ENCODE measurements at regions not wholly inside any gene's neighbourhood (a gene's known extent, or its start where the extent isn't known, plus 50 kb on each side); places are given as distances from the start of the nearest gene placed in this dataset.

DNA sequence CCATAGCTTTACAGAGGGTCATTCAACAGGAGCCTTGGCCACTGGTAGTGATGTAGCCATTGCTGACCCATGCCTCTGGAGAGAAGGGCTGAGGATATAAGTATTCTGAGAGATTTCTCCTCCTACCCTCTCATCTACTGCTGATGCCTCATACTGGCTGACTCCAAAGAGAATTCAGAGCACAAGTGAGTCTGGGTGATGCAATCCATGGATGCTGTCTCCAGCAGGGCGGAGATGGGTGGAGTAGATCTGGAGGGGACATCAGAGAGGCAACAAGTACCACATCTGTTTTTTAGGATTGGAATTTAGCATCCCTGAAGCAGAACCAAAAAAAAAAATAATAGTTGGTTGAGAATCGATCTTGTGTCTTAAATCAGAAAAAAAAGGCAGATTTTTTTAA, 705.7 kb upstream of the CELF2 start:
- no peak for FAIRE-seq
- Histone ChIP-seq H3K27ac (ENCODE audit: insufficient read depth, low read depth, low read length) (no peak overlapping the region), H3K9ac (replicated peaks; ENCODE audit: extremely low read depth, insufficient read depth, low read length) (no peak overlapping the region), H3K4me2 (ENCODE audit: insufficient read depth, low read length) (no peak overlapping the region), H3K27me3 (ENCODE audit: control insufficient read depth in 2 of 2, insufficient read depth in 2 of 2, low read length in 2 of 2) (no peaks in the 10 kb centered on the region), H3K79me2 (ENCODE audit: control insufficient read depth, insufficient read depth, low read length) (no peaks in the 10 kb centered on the region), H3K9me3 (replicated peaks; ENCODE audit: control insufficient read depth, insufficient read depth, low read length) (no peaks in the 10 kb centered on the region), H4K20me1 (replicated peaks; ENCODE audit: control insufficient read depth, extremely low read depth, insufficient read depth, low read length) (no peaks in the 10 kb centered on the region), H3K4me1 (ENCODE audit: control insufficient read depth, extremely low read depth, insufficient read depth, low read length) (no peaks in the 10 kb centered on the region), H3K4me3 (replicated peaks in 1 of 3; ENCODE audit: insufficient read depth in 1 of 3, low read depth in 1 of 3, low read length in 3 of 3) (no peak overlapping the region), H3K36me3 (ENCODE audit: control insufficient read depth in 2 of 2, extremely low read depth in 1 of 2, insufficient read depth in 2 of 2, low read length in 2 of 2) (no peaks in the 10 kb centered on the region), H2AFZ (ENCODE audit: low read depth, low read length) (no peak overlapping the region), H3K9me1 (replicated peaks; ENCODE audit: control insufficient read depth, extremely low read depth, insufficient read depth, low read length) (no peaks in the 10 kb centered on the region)
- intact Hi-C loops (cut with micrococcal nuclease) (no loop called here), dilution Hi-C loops (cut with MboI; ENCODE audit: extremely low pct_ligation_motif_present, low sequenced_read_pairs) (no loop called here)
- no peak for TF ChIP-seq EZH2 (IDR thresholded peaks at IDR 0.05; ENCODE audit: borderline replicate concordance, low read depth, low read length, severe bottlenecking)
- TF ChIP-seq, protein P1, sequence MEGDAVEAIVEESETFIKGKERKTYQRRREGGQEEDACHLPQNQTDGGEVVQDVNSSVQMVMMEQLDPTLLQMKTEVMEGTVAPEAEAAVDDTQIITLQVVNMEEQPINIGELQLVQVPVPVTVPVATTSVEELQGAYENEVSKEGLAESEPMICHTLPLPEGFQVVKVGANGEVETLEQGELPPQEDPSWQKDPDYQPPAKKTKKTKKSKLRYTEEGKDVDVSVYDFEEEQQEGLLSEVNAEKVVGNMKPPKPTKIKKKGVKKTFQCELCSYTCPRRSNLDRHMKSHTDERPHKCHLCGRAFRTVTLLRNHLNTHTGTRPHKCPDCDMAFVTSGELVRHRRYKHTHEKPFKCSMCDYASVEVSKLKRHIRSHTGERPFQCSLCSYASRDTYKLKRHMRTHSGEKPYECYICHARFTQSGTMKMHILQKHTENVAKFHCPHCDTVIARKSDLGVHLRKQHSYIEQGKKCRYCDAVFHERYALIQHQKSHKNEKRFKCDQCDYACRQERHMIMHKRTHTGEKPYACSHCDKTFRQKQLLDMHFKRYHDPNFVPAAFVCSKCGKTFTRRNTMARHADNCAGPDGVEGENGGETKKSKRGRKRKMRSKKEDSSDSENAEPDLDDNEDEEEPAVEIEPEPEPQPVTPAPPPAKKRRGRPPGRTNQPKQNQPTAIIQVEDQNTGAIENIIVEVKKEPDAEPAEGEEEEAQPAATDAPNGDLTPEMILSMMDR (IDR thresholded peaks at IDR 0.05; ENCODE audit: extremely low read depth in 1 of 2, insufficient read depth in 1 of 2, low read depth in 1 of 2, low read length in 2 of 2) = no peak
- no peak for TF ChIP-seq POLR2AphosphoS5 (IDR thresholded peaks at IDR 0.05; ENCODE audit: insufficient read depth, low read depth, low read length)
- TF ChIP-seq, protein P2, sequence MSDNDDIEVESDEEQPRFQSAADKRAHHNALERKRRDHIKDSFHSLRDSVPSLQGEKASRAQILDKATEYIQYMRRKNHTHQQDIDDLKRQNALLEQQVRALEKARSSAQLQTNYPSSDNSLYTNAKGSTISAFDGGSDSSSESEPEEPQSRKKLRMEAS (IDR thresholded peaks at IDR 0.05; ENCODE audit: insufficient read depth, insufficient read length) = no peak
- TF ChIP-seq POLR2A (IDR thresholded peaks at IDR 0.05; ENCODE audit: low read depth, low read length) = no peak
- TF ChIP-seq JUN (IDR thresholded peaks at IDR 0.05; ENCODE audit: borderline replicate concordance, insufficient read depth, insufficient read length, low read depth) = no peak
- TF ChIP-seq MYC (IDR thresholded peaks at IDR 0.05; ENCODE audit: low read depth, low read length) = no peak
- TF ChIP-seq GATA2 (IDR thresholded peaks at IDR 0.05; ENCODE audit: insufficient read depth, insufficient read length, low read depth, low read length) = no peak
- TF ChIP-seq FOS (IDR thresholded peaks at IDR 0.05; ENCODE audit: borderline replicate concordance, insufficient read depth, low read length) = no peak
- BruUV-seq (replicated peaks) = no TSS peak
- CTCF ChIA-PET = no interaction called here
- POLR2A ChIA-PET = no interaction called here
- DNase-seq (ENCODE audit: low read depth, low spot score) = no peak

Data from endothelial cell of umbilical vein (primary cell).